PFSK-1 (cell line): ENCODE measurements at regions not wholly inside any gene's neighbourhood (a gene's known extent, or its start where the extent isn't known, plus 50 kb on each side); places are given as distances from the start of the nearest gene placed in this dataset.

ENCODE experiments used
- POLR2AphosphoS5 ChIP-seq: IDR thresholded peaks from 2 replicates; pipeline ENCODE4 v1.6.1; 2012; ENCODE audit warnings: low read depth, mild to moderate bottlenecking, control low read depth, low read length, moderate library complexity
- REST ChIP-seq, 2 experiments: IDR thresholded peaks; 2 replicates each; pipeline versions ENCODE4 v1.6.1 to v1.8.0; 2011 to 2012; ENCODE audit warnings: low read depth in 2 of 2, low read length in 2 of 2, control low read depth in 1 of 2, inconsistent platforms in 1 of 2, mild to moderate bottlenecking in 1 of 2, moderate library complexity in 1 of 2; ENCODE audit not compliant: insufficient read depth in 1 of 2

GRCh38 chr3:34957677-34958076 is 681.6 kb upstream of the ARPP21 start:
- TF ChIP-seq REST (IDR thresholded peaks at IDR 0.05; ENCODE audit: insufficient read depth in 1 of 2, low read depth in 2 of 2, low read length in 2 of 2) (no peak), POLR2AphosphoS5 (no peak)
